Osteoblast (primary cell): ENCODE measurements at regions not wholly inside any gene's neighbourhood (a gene's known extent, or its start where the extent isn't known, plus 50 kb on each side); places are given as distances from the start of the nearest gene placed in this dataset.
"Not testable (repeated sequence)": the region's sequence is repeated elsewhere in the genome, so short reads cannot be mapped to it uniquely, and the experiment has no call there.

Source experiments
- DNase-seq: peaks from one replicate; pipeline ENCODE4 v3.0.0; 2011; ENCODE audit warnings: low spot score, mixed read lengths; ENCODE audit not compliant: insufficient read length; ENCODE audit errors: missing footprints
- H2AFZ ChIP-seq: 2 replicates; pipeline ENCODE4 v1.6.0; 2011; ENCODE audit warnings: mild to moderate bottlenecking, low read length
- H3K27ac ChIP-seq: 2 replicates; pipeline ENCODE4 v1.5.1; 2011; ENCODE audit warnings: mild to moderate bottlenecking, low read depth, low read length, moderate library complexity
- H3K27me3 ChIP-seq: 2 replicates; pipeline ENCODE4 v1.6.0; 2012; ENCODE audit warnings: mild to moderate bottlenecking, control low read depth, inconsistent platforms, low read length, moderate library complexity; ENCODE audit not compliant: insufficient read depth
- H3K36me3 ChIP-seq: 2 replicates; pipeline ENCODE4 v1.5.1; 2011; ENCODE audit warnings: mild to moderate bottlenecking, low read length, control low read depth, moderate library complexity; ENCODE audit not compliant: insufficient read depth
- H3K4me1 ChIP-seq: 2 replicates; pipeline ENCODE4 v1.5.1; 2011; ENCODE audit warnings: mild to moderate bottlenecking, low read length, control low read depth, moderate library complexity; ENCODE audit not compliant: insufficient read depth
- H3K4me2 ChIP-seq: 2 replicates; pipeline ENCODE4 v1.6.0; 2011; ENCODE audit warnings: mild to moderate bottlenecking, low read length; ENCODE audit not compliant: insufficient read depth
- H3K4me3 ChIP-seq: fragments of 200-600 bp; sonication (generic); 3 replicates; pipeline ENCODE4 v1.5.1; 2012; ENCODE audit warnings: mild to moderate bottlenecking, low read length, inconsistent platforms; ENCODE audit not compliant: insufficient read depth
- H3K79me2 ChIP-seq: 2 replicates; pipeline ENCODE4 v1.6.0; 2012; ENCODE audit warnings: mild to moderate bottlenecking, low read length, control low read depth, inconsistent platforms; ENCODE audit not compliant: insufficient read depth
- H3K9me3 ChIP-seq: 2 replicates; pipeline ENCODE4 v1.5.1; 2011; ENCODE audit warnings: low read depth, low read length, control low read depth
- H4K20me1 ChIP-seq: 2 replicates; pipeline ENCODE4 v1.6.0; 2012; ENCODE audit warnings: mild to moderate bottlenecking, low read length, control low read depth; ENCODE audit not compliant: insufficient read depth
- CTCF ChIP-seq: IDR thresholded peaks from 2 replicates; pipeline ENCODE4 v1.5.1; 2011; ENCODE audit warnings: mild to moderate bottlenecking, low read depth, low read length, moderate library complexity; ENCODE audit errors: extremely low read depth

- not testable (repeated sequence) for DNase-seq, H3K4me2 ChIP-seq, H3K36me3 ChIP-seq, H4K20me1 ChIP-seq, H3K27ac ChIP-seq, H3K79me2 ChIP-seq, H3K4me3 ChIP-seq, H2AFZ ChIP-seq, H3K27me3 ChIP-seq
- peaks cover 22% of the 10 kb centered on the region for H3K9me3 ChIP-seq
- H3K4me1 ChIP-seq, result peaks cover 19% of the 10 kb centered on the region
Measured at GRCh38 chr17:43345515-43345914, 53.3 kb upstream of the ARL4D start.

GRCh38 chr17:43344685-43345084 lies 54.1 kb upstream of the ARL4D start:
- Histone ChIP-seq H4K20me1 (peaks cover 6% of the 10 kb centered on the region), H2AFZ (no peak overlapping the region), H3K36me3 (peaks cover 4% of the 10 kb centered on the region), H3K4me1 (peaks cover 19% of the 10 kb centered on the region), H3K27ac (no peak overlapping the region), H3K4me3 (no peak overlapping the region), H3K27me3 (no peaks in the 10 kb centered on the region), H3K9me3 (peaks cover 20% of the 10 kb centered on the region), H3K4me2 (no peak overlapping the region), H3K79me2 (no peaks in the 10 kb centered on the region)
- DNase-seq, result no peak
- TF ChIP-seq CTCF, result no peak

- Histone ChIP-seq H4K20me1 (peaks cover 11% of the 10 kb centered on the region), H3K27me3 (no peaks in the 10 kb centered on the region), H3K4me2 (peak overlapping the region; percentile 73), H3K79me2 (no peaks in the 10 kb centered on the region), H3K36me3 (peaks cover under 1% of the 10 kb centered on the region), H3K4me1 (peaks cover 19% of the 10 kb centered on the region), H3K27ac (peak overlapping the region; percentile 70), H3K4me3 (peak overlapping the region; percentile 26), H3K9me3 (peaks cover 1% of the 10 kb centered on the region), H2AFZ (no peak overlapping the region)
- DNase-seq, result no peak
- no peak for TF ChIP-seq CTCF
Measured at GRCh38 chr17:43342589-43342890, 56.3 kb upstream of the ARL4D start.

GRCh38 chr17:43341715-43342588 lies 56.8 kb upstream of the ARL4D start:
- Histone ChIP-seq H3K79me2 (no peaks in the 10 kb centered on the region), H3K36me3 (no peaks in the 10 kb centered on the region), H3K4me3 (peak overlapping the region; percentile 26), H3K9me3 (no peaks in the 10 kb centered on the region), H2AFZ (no peak overlapping the region), H3K27ac (peak overlapping the region; percentile 70), H4K20me1 (peaks cover 12% of the 10 kb centered on the region), H3K27me3 (no peaks in the 10 kb centered on the region), H3K4me1 (peaks cover 19% of the 10 kb centered on the region), H3K4me2 (peak overlapping the region; percentile 73)
- no peak for TF ChIP-seq CTCF
- DNase-seq, result peak; percentile 73
